HCT116 (cell line): ENCODE measurements at regions not wholly inside any gene's neighbourhood (a gene's known extent, or its start where the extent isn't known, plus 50 kb on each side); places are given as distances from the start of the nearest gene placed in this dataset.

Source experiments
- EZH2 ChIP-seq: fragments of 200-600 bp; sonication (generic); IDR thresholded peaks from 2 replicates; pipeline ENCODE4 v1.6.1; 2017; ENCODE audit warnings: antibody characterized with exemption, mixed run types
- EZH2phosphoT487 ChIP-seq: fragments of 200-600 bp; IDR thresholded peaks from 2 replicates; pipeline ENCODE4 v1.6.1; 2018; ENCODE audit warnings: antibody characterized with exemption, borderline replicate concordance
- POLR2A ChIP-seq: IDR thresholded peaks from 2 replicates; pipeline ENCODE4 v1.7.0; 2011; ENCODE audit warnings: borderline replicate concordance; ENCODE audit not compliant: insufficient read depth, insufficient read length; ENCODE audit errors: extremely low read depth
- POLR2AphosphoS5 ChIP-seq: IDR thresholded peaks from 2 replicates; pipeline ENCODE4 v1.6.1; 2011; ENCODE audit warnings: mild to moderate bottlenecking, low read depth, low read length, moderate library complexity
- REST ChIP-seq: IDR thresholded peaks from 2 replicates; pipeline ENCODE4 v1.6.1; 2012; ENCODE audit warnings: low read depth
- ZBTB33 ChIP-seq: IDR thresholded peaks from 2 replicates; pipeline ENCODE4 v1.6.1; 2011; ENCODE audit warnings: mild to moderate bottlenecking, low read length, moderate library complexity; ENCODE audit not compliant: insufficient replicate concordance; ENCODE audit errors: extremely low read depth

- TF ChIP-seq REST: no peak
- TF ChIP-seq ZBTB33: no peak
- no peak for TF ChIP-seq POLR2A
- no peak for TF ChIP-seq EZH2
- TF ChIP-seq EZH2phosphoT487: no peak
- no peak for TF ChIP-seq POLR2AphosphoS5
Observed at GRCh38 chr13:40197936-40198595, 468.4 kb downstream of the FOXO1 start.
